ENCODE measurements at regions not wholly inside any gene's neighbourhood (a gene's known extent, or its start where the extent isn't known, plus 50 kb on each side); places are given as distances from the start of the nearest gene placed in this dataset.

GRCh38 chr6:6982663-6983062 lies 125.1 kb upstream of the RREB1 start:
- TF ChIP-seq NFRKB (IDR thresholded peaks at IDR 0.05) (no peak), ELF4 (IDR thresholded peaks at IDR 0.05) (no peak), FOXM1 (IDR thresholded peaks at IDR 0.05; ENCODE audit: borderline replicate concordance) (no peak)

Measured in HEK293T (cell line).